A549 (cell line): ENCODE measurements at regions not wholly inside any gene's neighbourhood (a gene's known extent, or its start where the extent isn't known, plus 50 kb on each side); places are given as distances from the start of the nearest gene placed in this dataset.

Source experiments
- ATAC-seq, 2 experiments: fragments of 200-7000 bp in 1 of 2; fragments of >200 bp in 1 of 2; cut with Nextera tagmentation in 1 of 2; cut with Tn5 transposase in 1 of 2; 3 replicates each; pipeline versions ENCODE4 v1.8.0 to v1.9.1; 2018 to 2020; ENCODE audit warnings: mild to moderate bottlenecking in 1 of 2, moderate library complexity in 1 of 2
- CTCF ChIA-PET: fragments of 300-600 bp; sonication (Branson Sonifier 250); formaldehyde crosslinking; extraction: SDS; loops from one replicate; lab custom pipeline; 2021; ENCODE audit warnings: antibody characterized with exemption, inconsistent platforms; lab: Yijun Ruan, JAX
- POLR2A ChIA-PET: fragments of 350-600 bp; formaldehyde crosslinking; extraction: SDS; loops from one replicate; lab custom pipeline; 2021; ENCODE audit warnings: antibody characterized with exemption, inconsistent platforms; lab: Yijun Ruan, JAX
- DNase-seq, 2 experiments: peaks; one replicate each; pipeline versions ENCODE4 v3.0.0 to v3.0.0-alpha.2; 2011 to 2016; ENCODE audit warnings: low read depth in 1 of 2, low spot score in 1 of 2
- FAIRE-seq: peaks from 2 replicates; lab custom pipeline; 2011; peaks lifted over from hg19 to GRCh38; lab: Jason Lieb, UNC
- H3K27ac ChIP-seq, 2 experiments: fragments of >200 bp; sonication (Bioruptor Twin); formaldehyde crosslinking; 3 replicates each; pipeline ENCODE4 v1.5.1; 2016 to 2017
- H3K4me1 ChIP-seq: fragments of >200 bp; sonication (Bioruptor Twin); formaldehyde crosslinking; 3 replicates; pipeline ENCODE4 v1.6.1; 2016
- H3K4me2 ChIP-seq: fragments of >200 bp; sonication (Bioruptor Twin); formaldehyde crosslinking; 3 replicates; pipeline ENCODE4 v1.6.1; 2016
- H3K4me3 ChIP-seq: fragments of >200 bp; sonication (Bioruptor Twin); formaldehyde crosslinking; 3 replicates; pipeline ENCODE4 v1.5.1; 2016
- H3K9me3 ChIP-seq: fragments of >200 bp; sonication (Bioruptor Twin); formaldehyde crosslinking; 3 replicates; pipeline ENCODE4 v1.6.1; 2016
- BHLHE40 ChIP-seq: IDR thresholded peaks from 2 replicates; pipeline ENCODE4 v1.6.1; 2012; ENCODE audit warnings: low read depth, low read length, inconsistent platforms
- CHD2 ChIP-seq: fragments of 150-350 bp; IDR thresholded peaks from 2 replicates; pipeline ENCODE4 v1.6.1; 2014; ENCODE audit warnings: low read length; ENCODE audit not compliant: partially characterized antibody
- ESRRA ChIP-seq: fragments of 150-350 bp; IDR thresholded peaks from 2 replicates; pipeline ENCODE4 v1.6.1; 2014; ENCODE audit warnings: mild to moderate bottlenecking, low read length, borderline replicate concordance
- FOSB ChIP-seq: fragments of 250-450 bp; sonication (Bioruptor Pico); IDR thresholded peaks from 2 replicates; pipeline ENCODE4 v1.5.0; 2020; ENCODE audit warnings: mild to moderate bottlenecking, moderate library complexity
- FOXS1 ChIP-seq: fragments of 250-450 bp; sonication (Bioruptor Pico); IDR thresholded peaks from 2 replicates; pipeline ENCODE4 v1.5.0; 2020; ENCODE audit warnings: mild to moderate bottlenecking, moderate library complexity
- HOXA7 ChIP-seq: fragments of 250-450 bp; sonication (Bioruptor Pico); IDR thresholded peaks from 2 replicates; pipeline ENCODE4 v1.5.0; 2020; ENCODE audit warnings: mild to moderate bottlenecking, moderate library complexity
- JUN ChIP-seq, 2 experiments: fragments of >200 bp; sonication (Bioruptor Twin); formaldehyde crosslinking; IDR thresholded peaks; 2 replicates in 1 of 2; 3 replicates in 1 of 2; pipeline ENCODE4 v1.6.1; 2016 to 2017
- JUNB ChIP-seq: fragments of >200 bp; sonication (Bioruptor Twin); formaldehyde crosslinking; IDR thresholded peaks from 2 replicates; pipeline ENCODE4 v1.6.1; 2016
- KDM1A ChIP-seq: fragments of 200-600 bp; sonication (generic); IDR thresholded peaks from 2 replicates; pipeline ENCODE4 v1.6.1; 2016; ENCODE audit warnings: low read depth, mild to moderate bottlenecking
- MYC ChIP-seq: IDR thresholded peaks from 2 replicates; pipeline ENCODE4 v1.6.1; 2012; ENCODE audit warnings: mild to moderate bottlenecking, inconsistent platforms, low read length, improper control_type of control experiment, borderline replicate concordance
- NR3C1 ChIP-seq: fragments of >200 bp; sonication (Bioruptor Twin); formaldehyde crosslinking; IDR thresholded peaks from 3 replicates; pipeline ENCODE4 v1.6.1; 2017
- POLR2AphosphoS2 ChIP-seq: conservative IDR thresholded peaks from 2 replicates; pipeline ENCODE4 v1.6.1; 2012; ENCODE audit warnings: low read length, improper control_type of control experiment, inconsistent platforms
- RAD21 ChIP-seq, 2 experiments: fragments of >200 bp in 1 of 2; sonication (Bioruptor Twin) in 1 of 2; formaldehyde crosslinking in 1 of 2; IDR thresholded peaks in 1 of 2; conservative IDR thresholded peaks in 1 of 2; 2 replicates in 1 of 2; 3 replicates in 1 of 2; pipeline ENCODE4 v1.6.1; 2012 to 2018; ENCODE audit warnings: inconsistent platforms in 1 of 2
- RARB ChIP-seq: fragments of 250-450 bp; sonication (Bioruptor Pico); IDR thresholded peaks from 2 replicates; pipeline ENCODE4 v1.8.0; 2021; ENCODE audit warnings: mild to moderate bottlenecking, moderate library complexity
- RCOR1 ChIP-seq: fragments of 150-350 bp; IDR thresholded peaks from 2 replicates; pipeline ENCODE4 v1.6.1; 2014; ENCODE audit warnings: antibody characterized with exemption, low read length, low read depth
- RNF2 ChIP-seq: fragments of 200-600 bp; sonication (generic); IDR thresholded peaks from 2 replicates; pipeline ENCODE4 v1.6.1; 2016; ENCODE audit warnings: low read depth, mild to moderate bottlenecking, antibody characterized with exemption, moderate library complexity, borderline replicate concordance
- TFCP2L1 ChIP-seq: fragments of 250-450 bp; sonication (Bioruptor Pico); IDR thresholded peaks from 2 replicates; pipeline ENCODE4 v1.5.0; 2021; ENCODE audit warnings: mild to moderate bottlenecking
- ZFP36 ChIP-seq: fragments of 450-650 bp; IDR thresholded peaks from 2 replicates; pipeline ENCODE4 v1.6.1; 2014; ENCODE audit warnings: borderline replicate concordance; ENCODE audit not compliant: partially characterized antibody
- WGBS: methylation state at CpG from one replicate; pipeline ENCODE4 v1.1.6; 2017; ENCODE audit errors: missing lambda C conversion rate; 5-methylcytosine and 5-hydroxymethylcytosine counted together
- TF ChIP-seq, protein P1 (sequence below): fragments of >200 bp; sonication (Bioruptor Twin); formaldehyde crosslinking; IDR thresholded peaks from 3 replicates; pipeline ENCODE4 v1.6.1; 2016
- TF ChIP-seq, protein P2 (sequence below): fragments of 150-350 bp; IDR thresholded peaks from 2 replicates; pipeline ENCODE4 v1.6.1; 2014; ENCODE audit warnings: low read depth, mild to moderate bottlenecking, low read length
- TF ChIP-seq, protein P3 (sequence below): fragments of 250-450 bp; sonication (Bioruptor Pico); IDR thresholded peaks from 2 replicates; pipeline ENCODE4 v1.5.0; 2021; ENCODE audit warnings: mild to moderate bottlenecking, moderate library complexity, borderline replicate concordance
- TF ChIP-seq, protein P4 (sequence below): IDR thresholded peaks from 2 replicates; pipeline ENCODE4 v1.6.1; 2012
- TF ChIP-seq, protein P5 (sequence below): fragments of >200 bp; sonication (Bioruptor Twin); formaldehyde crosslinking; IDR thresholded peaks from 3 replicates; pipeline ENCODE4 v1.5.1; 2016
- TF ChIP-seq, protein P6 (sequence below): fragments of 200-600 bp; sonication (generic); IDR thresholded peaks from 2 replicates; pipeline ENCODE4 v1.6.1; 2016; ENCODE audit warnings: antibody characterized with exemption, mild to moderate bottlenecking, moderate library complexity

DNA sequence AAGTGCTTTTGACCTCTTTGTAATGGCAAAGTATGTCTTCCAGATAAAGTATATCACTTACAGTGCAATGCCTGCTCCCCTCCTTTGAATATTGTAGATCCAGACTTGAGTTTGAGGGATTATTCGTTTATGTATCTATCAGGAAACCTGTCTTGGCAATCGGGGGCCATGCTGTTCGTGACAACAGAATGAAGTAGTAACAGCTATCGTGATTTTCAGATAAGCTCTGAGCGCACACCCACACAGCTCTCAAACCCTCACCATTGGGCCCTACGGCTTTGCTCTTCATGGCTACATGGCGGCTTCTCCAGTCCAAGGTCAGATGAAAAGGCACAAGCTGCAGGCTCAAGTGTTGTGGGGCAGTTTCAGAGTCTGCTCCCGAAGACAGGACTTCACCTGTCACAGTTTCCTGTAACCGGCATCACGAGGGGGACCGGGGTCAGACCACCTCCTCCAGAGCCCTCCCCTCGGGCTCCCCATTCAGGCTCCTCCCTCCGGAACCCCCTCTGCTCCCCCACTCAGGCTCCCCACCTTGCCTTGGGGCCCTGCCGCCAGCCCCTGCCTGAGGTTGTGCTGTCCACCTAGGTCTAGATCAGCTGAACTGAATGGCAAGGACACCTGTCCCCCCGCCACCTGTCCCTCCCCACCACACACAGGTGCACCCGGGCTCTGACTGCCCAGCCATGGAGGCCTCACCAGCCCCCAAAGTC is 292.5 kb upstream of the SALL3 start:
- TF ChIP-seq FOXS1 (CRISPR knock-in tag) (no peak), NR3C1 (no peak), ESRRA (no peak), TFCP2L1 (CRISPR knock-in tag) (no peak), CHD2 (no peak), JUN (IDR thresholded peaks at IDR 0.05) (no peak), ZFP36 (no peak), POLR2AphosphoS2 (no peak), HOXA7 (CRISPR knock-in tag) (no peak), RAD21 (conservative IDR thresholded peaks at IDR 0.05 in 1 of 2, IDR thresholded peaks at IDR 0.05 in 1 of 2) (no peak)
- TF ChIP-seq, protein P1, sequence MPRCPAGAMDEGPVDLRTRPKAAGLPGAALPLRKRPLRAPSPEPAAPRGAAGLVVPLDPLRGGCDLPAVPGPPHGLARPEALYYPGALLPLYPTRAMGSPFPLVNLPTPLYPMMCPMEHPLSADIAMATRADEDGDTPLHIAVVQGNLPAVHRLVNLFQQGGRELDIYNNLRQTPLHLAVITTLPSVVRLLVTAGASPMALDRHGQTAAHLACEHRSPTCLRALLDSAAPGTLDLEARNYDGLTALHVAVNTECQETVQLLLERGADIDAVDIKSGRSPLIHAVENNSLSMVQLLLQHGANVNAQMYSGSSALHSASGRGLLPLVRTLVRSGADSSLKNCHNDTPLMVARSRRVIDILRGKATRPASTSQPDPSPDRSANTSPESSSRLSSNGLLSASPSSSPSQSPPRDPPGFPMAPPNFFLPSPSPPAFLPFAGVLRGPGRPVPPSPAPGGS: no peak
- TF ChIP-seq, protein P2, sequence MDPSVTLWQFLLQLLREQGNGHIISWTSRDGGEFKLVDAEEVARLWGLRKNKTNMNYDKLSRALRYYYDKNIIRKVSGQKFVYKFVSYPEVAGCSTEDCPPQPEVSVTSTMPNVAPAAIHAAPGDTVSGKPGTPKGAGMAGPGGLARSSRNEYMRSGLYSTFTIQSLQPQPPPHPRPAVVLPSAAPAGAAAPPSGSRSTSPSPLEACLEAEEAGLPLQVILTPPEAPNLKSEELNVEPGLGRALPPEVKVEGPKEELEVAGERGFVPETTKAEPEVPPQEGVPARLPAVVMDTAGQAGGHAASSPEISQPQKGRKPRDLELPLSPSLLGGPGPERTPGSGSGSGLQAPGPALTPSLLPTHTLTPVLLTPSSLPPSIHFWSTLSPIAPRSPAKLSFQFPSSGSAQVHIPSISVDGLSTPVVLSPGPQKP: no peak
- Histone ChIP-seq H3K4me1 (no peaks in the 10 kb centered on the region), H3K4me2 (no peak overlapping the region), H3K27ac (no peak overlapping the region), H3K9me3 (no peaks in the 10 kb centered on the region), H3K4me3 (no peak overlapping the region)
- ChIA-PET CTCF (no interaction called here), POLR2A (no interaction called here)
- DNase-seq (no peak), FAIRE-seq (no peak), ATAC-seq (no peak)
- 0% methylated on average over 3 of the region's 16 CpGs for WGBS

DNA sequence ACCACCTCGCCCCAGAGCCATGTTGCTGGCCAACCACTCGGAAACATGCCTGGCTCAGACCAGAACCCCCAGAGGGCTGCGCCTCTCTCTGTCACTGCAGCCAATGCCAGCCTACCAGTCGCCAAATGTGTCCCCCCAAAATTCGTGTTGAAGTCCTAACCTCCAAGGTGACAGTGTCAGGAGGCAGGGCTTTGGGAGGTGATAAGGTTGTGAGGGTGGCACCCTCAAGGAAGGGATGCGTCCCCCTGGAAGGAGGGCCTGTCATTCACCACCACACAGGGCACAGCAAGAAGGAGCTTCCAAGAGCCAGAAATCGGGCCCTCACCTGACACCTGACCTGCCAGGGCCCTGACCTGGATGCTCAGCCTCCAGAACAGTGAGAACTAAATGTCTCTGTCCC is 291.9 kb upstream of the SALL3 start:
- no peak for FAIRE-seq
- CTCF ChIA-PET: no interaction called here
- POLR2A ChIA-PET: no interaction called here
- DNase-seq: no peak
- H3K4me3 ChIP-seq: no peak overlapping the region
- ATAC-seq: no peak
- 38% methylated on average over 2 of the region's 7 CpGs for WGBS
- H3K9me3 ChIP-seq: no peaks in the 10 kb centered on the region
- no peak overlapping the region for H3K27ac ChIP-seq
- H3K4me1 ChIP-seq: no peaks in the 10 kb centered on the region
- H3K4me2 ChIP-seq: no peak overlapping the region
- TF ChIP-seq ZFP36: no peak
- no peak for TF ChIP-seq JUN (IDR thresholded peaks at IDR 0.05)
- no peak for TF ChIP-seq TFCP2L1 (CRISPR knock-in tag)
- no peak for TF ChIP-seq JUNB
- TF ChIP-seq FOXS1 (CRISPR knock-in tag): no peak
- TF ChIP-seq, protein P3, sequence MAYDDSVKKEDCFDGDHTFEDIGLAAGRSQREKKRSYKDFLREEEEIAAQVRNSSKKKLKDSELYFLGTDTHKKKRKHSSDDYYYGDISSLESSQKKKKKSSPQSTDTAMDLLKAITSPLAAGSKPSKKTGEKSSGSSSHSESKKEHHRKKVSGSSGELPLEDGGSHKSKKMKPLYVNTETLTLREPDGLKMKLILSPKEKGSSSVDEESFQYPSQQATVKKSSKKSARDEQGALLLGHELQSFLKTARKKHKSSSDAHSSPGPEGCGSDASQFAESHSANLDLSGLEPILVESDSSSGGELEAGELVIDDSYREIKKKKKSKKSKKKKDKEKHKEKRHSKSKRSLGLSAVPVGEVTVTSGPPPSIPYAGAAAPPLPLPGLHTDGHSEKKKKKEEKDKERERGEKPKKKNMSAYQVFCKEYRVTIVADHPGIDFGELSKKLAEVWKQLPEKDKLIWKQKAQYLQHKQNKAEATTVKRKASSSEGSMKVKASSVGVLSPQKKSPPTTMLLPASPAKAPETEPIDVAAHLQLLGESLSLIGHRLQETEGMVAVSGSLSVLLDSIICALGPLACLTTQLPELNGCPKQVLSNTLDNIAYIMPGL (CRISPR knock-in tag): no peak
- no peak for TF ChIP-seq RNF2
- TF ChIP-seq, protein P4, sequence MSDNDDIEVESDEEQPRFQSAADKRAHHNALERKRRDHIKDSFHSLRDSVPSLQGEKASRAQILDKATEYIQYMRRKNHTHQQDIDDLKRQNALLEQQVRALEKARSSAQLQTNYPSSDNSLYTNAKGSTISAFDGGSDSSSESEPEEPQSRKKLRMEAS: no peak
- TF ChIP-seq RCOR1: no peak
- TF ChIP-seq, protein P1: no peak
- TF ChIP-seq ESRRA: no peak
- no peak for TF ChIP-seq CHD2
- TF ChIP-seq KDM1A: no peak
- TF ChIP-seq FOSB: no peak
- TF ChIP-seq, protein P5, sequence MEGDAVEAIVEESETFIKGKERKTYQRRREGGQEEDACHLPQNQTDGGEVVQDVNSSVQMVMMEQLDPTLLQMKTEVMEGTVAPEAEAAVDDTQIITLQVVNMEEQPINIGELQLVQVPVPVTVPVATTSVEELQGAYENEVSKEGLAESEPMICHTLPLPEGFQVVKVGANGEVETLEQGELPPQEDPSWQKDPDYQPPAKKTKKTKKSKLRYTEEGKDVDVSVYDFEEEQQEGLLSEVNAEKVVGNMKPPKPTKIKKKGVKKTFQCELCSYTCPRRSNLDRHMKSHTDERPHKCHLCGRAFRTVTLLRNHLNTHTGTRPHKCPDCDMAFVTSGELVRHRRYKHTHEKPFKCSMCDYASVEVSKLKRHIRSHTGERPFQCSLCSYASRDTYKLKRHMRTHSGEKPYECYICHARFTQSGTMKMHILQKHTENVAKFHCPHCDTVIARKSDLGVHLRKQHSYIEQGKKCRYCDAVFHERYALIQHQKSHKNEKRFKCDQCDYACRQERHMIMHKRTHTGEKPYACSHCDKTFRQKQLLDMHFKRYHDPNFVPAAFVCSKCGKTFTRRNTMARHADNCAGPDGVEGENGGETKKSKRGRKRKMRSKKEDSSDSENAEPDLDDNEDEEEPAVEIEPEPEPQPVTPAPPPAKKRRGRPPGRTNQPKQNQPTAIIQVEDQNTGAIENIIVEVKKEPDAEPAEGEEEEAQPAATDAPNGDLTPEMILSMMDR: no peak
- TF ChIP-seq MYC: no peak
- TF ChIP-seq, protein P6, sequence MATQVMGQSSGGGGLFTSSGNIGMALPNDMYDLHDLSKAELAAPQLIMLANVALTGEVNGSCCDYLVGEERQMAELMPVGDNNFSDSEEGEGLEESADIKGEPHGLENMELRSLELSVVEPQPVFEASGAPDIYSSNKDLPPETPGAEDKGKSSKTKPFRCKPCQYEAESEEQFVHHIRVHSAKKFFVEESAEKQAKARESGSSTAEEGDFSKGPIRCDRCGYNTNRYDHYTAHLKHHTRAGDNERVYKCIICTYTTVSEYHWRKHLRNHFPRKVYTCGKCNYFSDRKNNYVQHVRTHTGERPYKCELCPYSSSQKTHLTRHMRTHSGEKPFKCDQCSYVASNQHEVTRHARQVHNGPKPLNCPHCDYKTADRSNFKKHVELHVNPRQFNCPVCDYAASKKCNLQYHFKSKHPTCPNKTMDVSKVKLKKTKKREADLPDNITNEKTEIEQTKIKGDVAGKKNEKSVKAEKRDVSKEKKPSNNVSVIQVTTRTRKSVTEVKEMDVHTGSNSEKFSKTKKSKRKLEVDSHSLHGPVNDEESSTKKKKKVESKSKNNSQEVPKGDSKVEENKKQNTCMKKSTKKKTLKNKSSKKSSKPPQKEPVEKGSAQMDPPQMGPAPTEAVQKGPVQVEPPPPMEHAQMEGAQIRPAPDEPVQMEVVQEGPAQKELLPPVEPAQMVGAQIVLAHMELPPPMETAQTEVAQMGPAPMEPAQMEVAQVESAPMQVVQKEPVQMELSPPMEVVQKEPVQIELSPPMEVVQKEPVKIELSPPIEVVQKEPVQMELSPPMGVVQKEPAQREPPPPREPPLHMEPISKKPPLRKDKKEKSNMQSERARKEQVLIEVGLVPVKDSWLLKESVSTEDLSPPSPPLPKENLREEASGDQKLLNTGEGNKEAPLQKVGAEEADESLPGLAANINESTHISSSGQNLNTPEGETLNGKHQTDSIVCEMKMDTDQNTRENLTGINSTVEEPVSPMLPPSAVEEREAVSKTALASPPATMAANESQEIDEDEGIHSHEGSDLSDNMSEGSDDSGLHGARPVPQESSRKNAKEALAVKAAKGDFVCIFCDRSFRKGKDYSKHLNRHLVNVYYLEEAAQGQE: no peak
- no peak for TF ChIP-seq BHLHE40
- TF ChIP-seq RARB (CRISPR knock-in tag): no peak
